ENCODE measurements at regions not wholly inside any gene's neighbourhood (a gene's known extent, or its start where the extent isn't known, plus 50 kb on each side); places are given as distances from the start of the nearest gene placed in this dataset.

DNA sequence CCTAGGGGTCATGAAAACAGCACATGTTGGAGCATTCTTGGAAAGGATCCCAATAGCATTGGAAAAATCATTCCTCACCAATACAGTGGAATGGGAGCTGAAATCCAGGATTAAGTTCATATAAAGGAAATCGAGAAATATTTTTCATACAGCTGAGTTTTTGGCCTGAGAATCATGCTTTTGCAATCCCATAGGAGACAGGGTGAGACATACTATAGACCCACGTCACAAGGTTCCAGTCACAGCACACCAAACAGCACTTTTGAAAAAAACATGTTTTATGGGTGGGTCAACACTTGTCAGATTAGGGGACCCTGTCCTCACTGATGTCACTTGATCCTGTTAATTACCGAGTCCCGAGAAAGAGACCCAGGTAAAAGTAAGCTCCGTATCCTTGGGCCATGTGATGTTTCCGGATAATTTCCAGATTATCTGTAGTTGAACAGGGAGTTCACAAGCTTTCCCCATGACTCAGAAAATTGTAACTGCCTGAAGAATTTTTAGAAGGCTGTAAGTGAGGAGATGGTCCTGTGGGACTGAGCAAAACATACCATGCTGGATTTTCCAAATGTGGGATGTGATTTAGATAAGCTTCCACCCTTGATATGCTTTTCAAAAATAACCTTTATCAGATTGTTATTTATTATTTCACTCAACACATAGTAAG, 80.9 kb upstream of the TLR3 start:
- no peak for DNase-seq (ENCODE audit: low spot score)

DNA sequence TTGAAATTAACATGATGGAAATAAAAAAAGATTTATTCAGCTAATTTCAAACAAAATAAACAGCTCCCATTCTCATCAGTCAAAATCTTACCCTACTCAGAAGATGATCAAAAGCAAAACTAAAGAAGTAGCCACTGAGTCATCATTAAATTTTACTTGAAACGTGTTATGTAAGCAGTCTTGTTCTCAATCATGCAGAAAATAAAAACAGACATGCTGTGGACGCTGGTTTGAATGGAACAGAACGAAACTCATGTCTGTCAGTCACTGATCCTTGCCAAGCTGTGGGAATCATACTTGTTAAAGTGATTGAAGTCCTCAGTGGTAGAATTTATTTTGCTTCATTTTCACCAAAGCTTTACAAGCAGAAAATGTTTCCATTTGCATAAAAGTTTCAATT, 77.2 kb upstream of the TLR3 start:
- DNase-seq (ENCODE audit: low spot score): no peak

DNA sequence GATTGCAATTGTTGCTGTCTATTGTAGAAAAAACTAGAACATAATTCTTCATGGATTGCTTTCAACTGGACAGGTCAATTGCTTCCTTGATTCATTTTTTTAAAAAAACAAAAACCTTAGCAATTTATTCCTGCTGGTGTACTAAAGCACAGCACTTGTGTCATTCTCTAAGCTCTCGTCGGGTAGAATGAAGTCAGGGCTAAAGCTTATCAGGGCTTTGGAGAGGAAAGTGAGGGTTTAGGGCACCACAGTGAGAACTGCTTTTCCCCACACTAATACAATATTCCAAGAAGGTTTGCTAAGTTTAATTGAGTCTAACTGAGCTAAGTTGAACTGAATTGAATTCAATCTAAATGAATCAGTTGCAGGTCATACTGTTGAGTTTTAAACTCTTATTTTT, 76.4 kb upstream of the TLR3 start:
- no peak for DNase-seq (ENCODE audit: low spot score)

DNA sequence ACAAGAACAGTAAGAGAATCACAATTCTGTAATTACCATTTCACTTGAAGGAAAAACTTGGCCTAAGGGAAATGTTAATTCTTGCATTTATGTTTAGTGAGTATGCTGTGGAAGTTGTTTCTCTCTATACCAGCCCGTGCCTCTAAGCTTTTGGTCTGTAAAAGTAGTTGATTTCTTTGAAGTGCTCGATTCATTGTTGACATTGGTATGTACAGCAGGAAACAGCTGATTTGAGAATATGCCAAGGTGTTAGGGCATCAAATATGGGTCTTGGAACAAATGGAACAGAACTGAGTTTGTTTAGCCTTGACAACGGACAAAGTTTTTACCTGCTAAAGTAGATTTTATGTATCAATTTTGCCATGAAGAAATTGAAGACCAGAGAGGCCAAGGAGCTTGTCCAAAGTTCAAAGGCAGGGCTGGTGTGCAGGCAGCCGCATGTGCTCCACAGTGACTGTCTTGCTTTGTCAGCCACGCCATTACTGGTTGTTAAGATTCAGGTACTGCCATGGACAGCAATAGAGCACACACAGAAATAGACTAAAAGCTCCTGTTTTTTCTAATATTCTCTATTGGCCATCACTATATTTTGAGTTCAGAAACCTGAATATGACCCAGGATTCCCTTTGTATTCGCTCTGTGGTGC, 75.5 kb upstream of the TLR3 start:
- DNase-seq (ENCODE audit: low spot score): no peak

DNA sequence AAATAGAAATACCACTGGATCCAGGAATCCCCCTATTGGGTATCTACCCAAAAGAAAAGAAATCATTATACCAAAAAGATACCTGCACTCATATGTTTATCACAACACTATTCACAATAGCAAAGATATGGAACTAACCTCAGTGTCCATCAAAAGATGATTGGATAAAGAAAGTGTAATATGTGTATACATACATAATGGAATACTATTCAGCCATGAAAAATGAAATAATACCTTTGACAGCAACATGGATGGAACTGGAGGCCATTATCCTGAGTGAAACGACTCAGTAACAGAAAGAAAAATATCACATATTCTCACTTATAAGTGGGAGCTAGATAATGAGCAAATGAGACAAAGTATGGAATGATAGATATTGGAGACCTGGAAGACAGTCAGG, 74.2 kb upstream of the TLR3 start:
- DNase-seq (ENCODE audit: low spot score): no peak

DNA sequence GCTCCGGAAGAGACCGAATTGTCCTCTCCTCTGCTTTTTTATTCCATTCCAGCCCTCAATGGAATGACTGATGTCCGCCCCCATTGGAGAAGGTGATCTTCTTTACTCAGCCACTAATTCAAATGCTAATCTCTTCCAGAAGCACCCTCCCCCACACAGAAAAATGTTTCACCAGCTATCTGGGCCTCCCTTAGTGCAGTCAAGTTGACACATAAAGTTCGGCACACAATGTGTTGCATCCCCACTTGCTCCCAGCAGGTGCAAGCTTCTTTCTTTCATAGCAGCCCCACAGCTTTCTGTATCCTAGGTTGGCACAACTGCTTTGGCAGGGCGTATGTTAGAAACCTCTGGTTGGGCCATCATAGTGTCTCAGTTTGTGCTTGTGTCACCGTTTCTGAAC, 73.3 kb upstream of the TLR3 start:
- DNase-seq (ENCODE audit: low spot score): no peak

DNA sequence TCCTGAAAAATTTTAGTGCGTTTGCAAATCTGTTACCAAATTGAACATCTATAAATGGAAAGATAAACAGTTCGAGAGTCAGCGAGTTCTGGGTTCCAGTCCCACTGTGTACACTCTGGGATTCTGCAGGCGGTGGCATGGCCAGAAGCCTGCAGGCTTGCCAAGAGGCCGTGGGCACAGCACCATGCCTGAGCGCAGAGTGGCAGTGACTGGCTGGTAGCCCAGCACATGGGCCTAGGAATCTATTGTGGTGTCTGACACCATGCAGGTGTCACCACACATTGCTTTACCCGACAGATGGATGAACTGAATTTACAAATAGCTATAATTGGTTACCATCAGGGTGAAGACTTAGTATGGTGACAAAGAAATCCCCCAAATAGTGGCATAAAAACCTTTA, 71.7 kb upstream of the TLR3 start:
- DNase-seq (ENCODE audit: low spot score): no peak

DNA sequence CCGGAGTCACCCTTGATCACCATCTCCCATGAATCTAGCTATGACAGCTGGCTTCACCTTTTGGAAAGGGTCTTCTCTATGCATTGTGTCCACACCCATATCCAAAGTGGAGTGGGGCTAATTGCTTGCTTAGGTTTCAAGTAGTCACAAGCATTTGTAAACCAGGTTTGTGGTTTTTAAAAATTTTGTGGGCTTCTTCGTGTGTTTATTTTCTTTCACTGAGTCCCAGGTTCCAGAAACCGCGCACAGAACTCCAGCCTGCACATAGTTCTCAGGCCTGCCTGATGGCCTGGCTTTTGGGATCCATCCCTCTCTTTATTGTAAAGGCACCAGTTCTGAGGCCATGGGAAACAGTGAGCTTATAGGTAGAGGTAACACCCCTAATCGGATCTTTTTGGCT, 70.2 kb upstream of the TLR3 start:
- no peak for DNase-seq (ENCODE audit: low spot score)

DNA sequence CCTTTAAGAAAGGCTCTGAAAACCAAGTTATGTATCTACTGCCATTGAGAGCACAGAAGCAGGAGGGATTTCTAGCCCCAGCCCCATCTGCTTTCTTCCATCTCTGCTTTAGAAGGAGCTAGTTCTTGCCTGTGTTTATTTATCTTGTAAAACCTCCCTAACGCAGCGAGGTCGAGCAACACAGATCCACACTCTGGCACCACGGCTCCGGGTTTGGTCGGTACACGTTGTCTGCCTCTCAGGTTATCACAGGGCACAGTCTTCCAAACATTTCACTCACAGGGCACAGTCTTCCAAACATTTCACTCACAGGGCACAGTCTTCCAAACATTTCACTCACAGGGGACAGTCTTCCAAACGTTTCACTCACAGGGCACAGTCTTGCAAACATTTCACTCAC, 69.7 kb upstream of the TLR3 start:
- DNase-seq (ENCODE audit: low spot score): no peak

DNA sequence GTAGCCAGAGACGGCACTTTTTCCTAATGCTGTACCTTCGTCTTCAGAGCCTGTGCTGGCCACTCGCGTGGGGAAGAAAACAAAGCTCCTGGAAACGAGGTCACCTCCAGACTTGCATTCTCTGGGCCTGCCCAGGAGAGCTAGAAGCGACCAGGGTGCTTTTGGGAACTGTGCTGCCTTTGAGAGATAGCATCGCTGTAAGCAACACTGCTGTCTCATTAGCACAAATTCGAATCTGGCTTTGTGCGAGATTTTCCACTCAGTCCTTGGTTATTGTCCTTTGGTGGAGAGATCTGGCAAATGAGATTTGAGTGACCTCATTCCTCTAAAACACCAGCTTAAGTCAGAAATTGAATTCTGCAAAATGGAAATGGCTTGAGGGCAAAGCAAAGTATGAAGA, 66.1 kb upstream of the TLR3 start:
- no peak for DNase-seq (ENCODE audit: low spot score)

DNA sequence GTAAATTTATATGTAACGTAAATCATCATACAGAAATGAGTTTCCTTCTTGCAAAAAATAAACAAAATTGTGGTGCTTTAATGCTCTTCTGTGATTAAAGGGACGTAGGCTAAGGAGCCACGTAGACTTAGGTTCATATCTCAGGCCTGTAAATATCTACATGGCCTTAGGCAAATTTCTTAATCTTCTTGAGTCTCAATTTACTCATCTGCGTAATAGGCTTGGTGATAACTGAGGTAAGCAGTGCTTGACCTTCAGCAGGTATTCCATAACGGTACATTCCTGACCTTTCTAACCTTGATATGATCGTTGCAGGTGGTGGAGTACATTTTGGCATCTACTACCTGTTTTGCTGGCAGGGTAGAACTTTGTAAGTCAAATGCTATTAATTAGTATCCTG, 65.2 kb upstream of the TLR3 start:
- no peak for DNase-seq (ENCODE audit: low spot score)

DNA sequence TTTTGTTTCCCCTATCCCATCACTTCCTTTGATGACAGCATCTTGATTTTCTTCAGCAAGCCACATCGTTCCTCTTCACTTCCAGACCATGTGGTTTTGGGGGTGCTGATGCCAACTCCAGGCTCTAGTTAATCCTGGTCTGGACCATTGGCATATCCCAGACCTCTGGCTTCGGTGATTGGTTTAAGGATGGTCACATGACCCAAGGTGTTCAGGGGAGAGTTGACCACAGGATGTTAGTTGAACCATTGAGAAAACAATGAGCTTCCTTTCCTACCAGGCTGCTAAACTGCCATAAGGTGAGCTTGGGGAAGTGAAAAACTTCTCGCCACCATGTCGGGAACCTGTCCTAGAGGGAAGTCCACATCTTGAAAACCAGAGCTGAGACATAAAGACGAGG, 60.9 kb upstream of the TLR3 start:
- no peak for DNase-seq (ENCODE audit: low spot score)

DNA sequence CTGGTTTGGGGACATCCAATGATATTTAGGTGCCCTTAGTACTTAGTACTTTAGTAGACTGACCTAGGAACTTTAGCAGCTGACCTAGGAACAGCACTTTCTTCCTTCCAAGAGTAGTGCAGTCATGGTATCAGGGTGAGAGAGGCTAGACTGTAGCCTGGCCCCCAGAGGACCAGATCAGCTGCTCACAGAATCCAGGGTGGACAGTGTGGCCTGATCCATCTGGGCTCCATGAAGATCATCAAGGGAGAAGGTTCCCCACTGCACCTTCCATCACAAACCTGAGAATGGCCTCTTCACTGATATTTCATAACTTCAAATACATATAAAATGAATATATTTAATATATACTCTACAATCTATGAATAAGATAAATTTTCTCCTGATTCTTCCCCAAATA, 59.0 kb upstream of the TLR3 start:
- no peak for DNase-seq (ENCODE audit: low spot score)

DNA sequence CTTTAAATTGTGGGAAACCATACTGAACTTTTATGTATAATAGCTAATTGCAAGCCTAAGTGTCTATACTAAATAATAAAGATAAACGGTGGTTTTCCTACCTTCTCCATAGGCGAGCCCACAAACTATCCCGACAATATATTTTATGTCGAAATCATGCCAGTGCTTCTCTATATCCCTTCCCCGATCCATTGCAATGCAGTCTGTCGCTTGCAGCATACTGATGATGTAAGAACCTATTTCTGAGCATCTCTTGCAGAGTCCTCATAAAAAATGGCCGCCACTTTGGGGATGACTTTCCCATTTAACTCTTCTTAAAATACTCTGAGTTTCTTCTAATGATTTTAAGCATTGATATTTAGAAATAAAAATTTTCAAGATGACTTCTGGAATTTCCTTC, 58.1 kb upstream of the TLR3 start:
- no peak for DNase-seq (ENCODE audit: low spot score)

DNA sequence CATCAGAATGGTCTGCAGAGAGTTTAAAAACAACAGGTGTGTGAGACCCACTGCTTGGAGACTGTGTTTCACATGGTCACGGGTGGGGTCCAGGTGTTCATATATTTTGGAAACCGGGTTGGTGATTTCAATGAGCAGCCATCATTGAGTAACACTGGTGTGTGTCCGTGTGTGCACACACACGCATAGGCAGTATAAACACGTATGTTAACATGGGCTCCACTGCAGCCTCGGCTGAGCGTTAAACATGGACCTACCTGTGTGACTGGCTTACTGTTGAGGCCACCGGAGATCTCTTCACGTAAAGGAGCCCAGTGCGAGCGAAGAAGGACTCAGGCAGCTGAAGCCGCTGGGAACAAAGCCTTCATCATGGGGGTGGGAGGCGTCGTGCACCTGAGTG, 56.9 kb upstream of the TLR3 start:
- no peak for DNase-seq (ENCODE audit: low spot score)

DNA sequence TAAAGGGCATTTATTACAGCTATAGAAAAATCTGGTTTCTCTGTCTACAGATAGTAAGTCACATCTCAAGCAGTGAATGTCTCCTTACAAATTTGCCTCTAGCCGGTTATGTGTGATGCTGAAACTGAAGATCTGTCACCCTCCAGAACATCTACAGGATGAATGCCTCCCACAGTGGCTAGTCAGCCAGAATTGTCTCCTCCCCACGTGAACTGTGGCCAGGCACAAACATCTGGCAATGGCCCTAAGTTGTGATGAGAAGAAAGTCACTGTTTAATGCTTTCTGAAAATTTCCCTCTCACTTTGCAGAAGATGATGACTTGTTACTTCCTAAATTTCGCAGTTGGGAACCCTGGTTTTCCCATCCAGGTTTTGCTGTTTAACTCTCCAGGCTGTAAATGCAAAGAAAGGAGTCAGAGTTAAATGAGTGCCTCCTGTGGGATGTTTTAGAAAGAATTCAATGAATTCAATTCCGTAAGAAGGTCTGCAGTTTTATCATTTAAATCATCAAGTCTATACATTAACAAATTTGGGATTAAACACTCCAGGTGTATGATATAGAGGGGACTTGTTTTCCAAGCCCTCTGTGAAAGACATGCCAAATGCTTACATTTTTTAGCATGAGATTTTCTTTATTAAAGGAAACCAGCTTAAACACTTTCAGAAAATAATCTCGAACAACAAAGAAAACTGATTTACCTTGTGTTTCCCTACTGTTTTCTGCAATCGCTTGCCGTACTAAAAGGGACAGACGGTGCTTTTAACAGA, 55.4 kb upstream of the TLR3 start:
- no peak for DNase-seq (ENCODE audit: low spot score)

DNA sequence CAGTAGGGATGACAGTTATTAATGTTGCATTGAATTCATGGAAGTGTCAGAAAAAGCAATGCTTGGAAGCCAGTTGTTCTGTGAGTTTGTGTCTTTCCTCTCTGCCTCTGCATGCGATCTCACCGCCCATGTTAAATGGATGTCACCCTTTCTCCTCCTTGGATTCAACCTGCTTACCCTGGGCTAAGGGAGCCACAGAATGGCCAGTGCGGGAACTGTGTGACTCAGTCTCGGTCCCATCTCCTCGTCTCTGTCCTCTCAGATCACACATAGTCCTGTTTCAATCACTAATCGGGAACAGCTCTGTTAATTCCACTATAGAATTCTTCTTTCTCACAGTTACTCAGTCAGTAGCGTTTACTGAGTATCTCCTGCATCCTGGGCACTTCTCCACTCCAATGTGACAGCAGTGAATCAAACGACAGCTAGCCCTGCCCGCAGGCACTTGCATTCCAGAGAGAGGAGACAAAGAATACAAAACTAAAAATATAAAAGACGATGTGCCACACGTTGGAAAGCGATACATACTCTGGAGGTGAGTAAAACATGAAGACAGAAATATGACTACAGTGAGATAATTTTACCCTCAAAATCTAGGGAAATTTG, 53.6 kb upstream of the TLR3 start:
- no peak for DNase-seq (ENCODE audit: low spot score)

DNA sequence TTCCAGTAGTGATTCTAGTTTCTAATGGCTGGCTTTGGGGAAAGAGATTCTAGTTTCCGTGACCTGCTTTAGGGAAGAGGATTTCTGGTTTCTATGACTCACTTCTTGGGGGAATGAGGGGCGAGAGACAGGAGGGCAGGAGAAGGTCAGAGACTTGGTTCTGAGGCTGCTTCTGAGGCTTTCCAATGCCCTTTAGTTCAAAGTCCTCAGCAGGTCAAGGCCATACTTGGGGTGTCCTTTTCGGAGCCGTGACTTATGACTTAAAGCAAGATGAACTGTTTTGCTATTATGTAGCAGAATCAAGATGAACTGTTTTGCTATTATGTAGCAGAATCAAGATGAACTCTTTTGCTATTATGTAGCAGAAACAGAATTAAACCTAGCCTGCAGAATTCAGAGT, 52.2 kb upstream of the TLR3 start:
- DNase-seq (ENCODE audit: low spot score): no peak

DNA sequence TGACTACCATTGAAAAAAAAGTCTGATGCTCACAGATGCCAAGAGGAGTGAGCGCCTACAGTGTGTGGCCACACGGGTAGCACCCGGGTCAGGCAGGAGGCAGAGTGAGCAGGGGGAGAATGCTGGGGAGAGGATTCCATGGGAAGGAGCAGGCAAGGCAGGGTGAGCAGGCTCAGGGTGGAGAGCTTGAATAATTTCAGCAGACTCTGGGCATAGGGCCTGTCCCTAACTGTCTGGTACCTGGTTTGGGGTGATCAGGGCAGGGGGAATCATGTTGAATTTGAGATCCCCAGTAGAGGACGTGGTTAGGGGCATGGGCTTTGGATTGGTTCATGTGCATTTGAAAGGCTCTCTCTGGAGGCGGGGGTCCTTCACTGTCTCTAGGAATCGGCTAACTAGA, 51.2 kb upstream of the TLR3 start:
- no peak for DNase-seq (ENCODE audit: low spot score)

DNA sequence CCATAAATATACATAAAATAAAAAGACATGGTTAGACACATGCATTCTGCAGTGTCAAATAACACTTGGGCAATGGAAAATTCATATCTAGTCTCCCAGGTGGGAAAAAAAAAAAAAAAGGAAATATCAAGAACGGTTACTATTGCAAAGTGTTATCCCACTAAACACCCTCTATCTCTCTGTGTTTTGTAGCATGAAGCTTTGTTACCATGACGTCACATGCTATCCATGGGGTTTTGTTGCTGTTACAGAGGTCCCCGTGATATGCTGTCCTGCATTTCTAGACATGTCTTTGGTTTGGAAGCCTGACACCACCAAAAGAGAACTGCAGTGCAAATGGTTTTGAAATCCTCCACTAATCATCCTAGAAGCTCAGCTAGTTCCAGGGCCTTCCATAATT, 50.7 kb upstream of the TLR3 start:
- no peak for DNase-seq (ENCODE audit: low spot score)

DNA sequence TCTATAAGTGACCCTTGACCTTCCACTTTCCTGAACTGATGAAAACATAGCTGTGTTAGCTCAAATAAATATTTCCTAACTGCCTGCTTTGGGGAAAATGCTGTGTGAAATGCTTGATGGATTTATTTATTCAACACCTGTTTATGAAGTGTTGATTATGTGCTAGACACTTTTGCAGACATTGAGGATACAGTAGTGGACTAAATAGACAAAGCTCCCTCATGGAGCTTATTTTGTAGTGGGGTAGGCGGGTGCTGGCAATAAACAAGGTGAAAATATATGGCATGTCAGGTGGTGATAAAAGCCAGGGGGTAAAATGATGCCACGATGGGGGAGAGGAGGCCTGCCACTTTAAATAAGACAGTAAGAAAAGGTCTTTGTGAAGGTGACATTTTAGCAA, 50.2 kb upstream of the TLR3 start:
- no peak for DNase-seq (ENCODE audit: low spot score)
